KMS-11 (cell line): ENCODE measurements at regions not wholly inside any gene's neighbourhood (a gene's known extent, or its start where the extent isn't known, plus 50 kb on each side); places are given as distances from the start of the nearest gene placed in this dataset.

ENCODE experiments used
- H2AFZ ChIP-seq: fragments of 200-600 bp; sonication (generic); 2 replicates; pipeline ENCODE4 v1.6.1; 2016; ENCODE audit warnings: antibody characterized with exemption, mixed run types, low read depth
- H3K27ac ChIP-seq: fragments of 200-600 bp; sonication (generic); 2 replicates; pipeline ENCODE4 v1.6.1; 2016; ENCODE audit warnings: mild to moderate bottlenecking, mixed run types
- H3K27me3 ChIP-seq: fragments of 200-600 bp; sonication (generic); 2 replicates; pipeline ENCODE4 v1.6.1; 2017; ENCODE audit warnings: mild to moderate bottlenecking, low read depth, mixed run types, moderate library complexity; ENCODE audit not compliant: insufficient read depth
- H3K36me3 ChIP-seq: fragments of 200-600 bp; sonication (generic); 2 replicates; pipeline ENCODE4 v1.6.1; 2017; ENCODE audit warnings: mild to moderate bottlenecking, mixed run types; ENCODE audit not compliant: insufficient read depth
- H3K4me1 ChIP-seq: fragments of 200-600 bp; sonication (generic); 2 replicates; pipeline ENCODE4 v1.6.1; 2016; ENCODE audit warnings: mild to moderate bottlenecking, low read depth, mixed run types; ENCODE audit not compliant: poor library complexity, severe bottlenecking
- H3K4me2 ChIP-seq: fragments of 200-600 bp; sonication (generic); 2 replicates; pipeline ENCODE4 v1.7.0; 2016; ENCODE audit warnings: mild to moderate bottlenecking, mixed run types
- H3K4me3 ChIP-seq: fragments of 200-600 bp; sonication (generic); IDR thresholded peaks from 2 replicates; pipeline ENCODE4 v1.6.1; 2017; ENCODE audit warnings: low read depth, low read length, mixed read lengths; ENCODE audit not compliant: insufficient read depth
- H3K79me2 ChIP-seq: fragments of 200-600 bp; sonication (generic); 2 replicates; pipeline ENCODE4 v1.6.1; 2016; ENCODE audit warnings: low read depth, mixed run types; ENCODE audit not compliant: insufficient read depth
- H3K9ac ChIP-seq: fragments of 200-600 bp; sonication (generic); 2 replicates; pipeline ENCODE4 v1.6.1; 2016; ENCODE audit warnings: mild to moderate bottlenecking, mixed run types
- H4K20me1 ChIP-seq: fragments of 200-600 bp; sonication (generic); 2 replicates; pipeline ENCODE4 v1.6.1; 2016; ENCODE audit warnings: mild to moderate bottlenecking, mixed run types; ENCODE audit not compliant: insufficient read depth
- CTCF ChIP-seq: fragments of 200-600 bp; sonication (generic); conservative IDR thresholded peaks from 2 replicates; pipeline ENCODE4 v1.6.1; 2017; ENCODE audit warnings: low read depth, mild to moderate bottlenecking, antibody characterized with exemption, low read length, moderate library complexity, mixed read lengths

GRCh38 chr6:63456734-63457133 is 115.5 kb upstream of the LOC128125822 start:
- Histone ChIP-seq H3K27me3 (no peaks in the 10 kb centered on the region), H3K4me1 (no peaks in the 10 kb centered on the region), H2AFZ (no peak overlapping the region), H3K4me2 (no peak overlapping the region), H3K9ac (no peak overlapping the region), H4K20me1 (no peaks in the 10 kb centered on the region), H3K4me3 (no peak overlapping the region), H3K36me3 (no peaks in the 10 kb centered on the region), H3K79me2 (no peaks in the 10 kb centered on the region), H3K27ac (no peak overlapping the region)
- no peak for TF ChIP-seq CTCF

- Histone ChIP-seq H4K20me1 (no peaks in the 10 kb centered on the region), H3K27ac (no peak overlapping the region), H2AFZ (no peak overlapping the region), H3K4me1 (no peaks in the 10 kb centered on the region), H3K4me2 (no peak overlapping the region), H3K4me3 (no peak overlapping the region), H3K36me3 (no peaks in the 10 kb centered on the region), H3K9ac (no peak overlapping the region), H3K27me3 (no peaks in the 10 kb centered on the region), H3K79me2 (no peaks in the 10 kb centered on the region)
- TF ChIP-seq CTCF, result no peak
These were observed 113.7 kb upstream of the LOC128125822 start for GRCh38 chr6:63458480-63459115.

- Histone ChIP-seq H3K79me2 (no peaks in the 10 kb centered on the region), H2AFZ (no peak overlapping the region), H3K27ac (no peak overlapping the region), H4K20me1 (no peaks in the 10 kb centered on the region), H3K4me3 (no peak overlapping the region), H3K36me3 (no peaks in the 10 kb centered on the region), H3K4me1 (no peaks in the 10 kb centered on the region), H3K27me3 (no peaks in the 10 kb centered on the region), H3K4me2 (no peak overlapping the region), H3K9ac (no peak overlapping the region)
- no peak for TF ChIP-seq CTCF
These were observed 112.5 kb upstream of the LOC128125822 start for GRCh38 chr6:63459814-63460213.

GRCh38 chr6:63460971-63461370 is 111.3 kb upstream of the LOC128125822 start:
- Histone ChIP-seq H3K27ac (no peak overlapping the region), H3K36me3 (no peaks in the 10 kb centered on the region), H4K20me1 (no peaks in the 10 kb centered on the region), H3K9ac (no peak overlapping the region), H3K79me2 (no peaks in the 10 kb centered on the region), H3K4me3 (no peak overlapping the region), H3K4me2 (no peak overlapping the region), H2AFZ (no peak overlapping the region), H3K27me3 (no peaks in the 10 kb centered on the region), H3K4me1 (no peaks in the 10 kb centered on the region)
- no peak for TF ChIP-seq CTCF
